Stimulated activated CD4-positive, alpha-beta T cell treated with anti-CD3 and anti-CD28 coated beads, Interleukin-15, amount 100 ng/mL, for 24 hours (primary cell): ENCODE measurements at regions not wholly inside any gene's neighbourhood (a gene's known extent, or its start where the extent isn't known, plus 50 kb on each side); places are given as distances from the start of the nearest gene placed in this dataset.
"Not testable (repeated sequence)": the region's sequence is repeated elsewhere in the genome, so short reads cannot be mapped to it uniquely, and the experiment has no call there.

Experiments
- DNase-seq: peaks from one replicate; pipeline ENCODE4 v3.0.0-alpha.2; 2020

GRCh38 chr11:23263466-23263865, 403.2 kb upstream of the CCDC179 start:
- DNase-seq: no peak

DNA sequence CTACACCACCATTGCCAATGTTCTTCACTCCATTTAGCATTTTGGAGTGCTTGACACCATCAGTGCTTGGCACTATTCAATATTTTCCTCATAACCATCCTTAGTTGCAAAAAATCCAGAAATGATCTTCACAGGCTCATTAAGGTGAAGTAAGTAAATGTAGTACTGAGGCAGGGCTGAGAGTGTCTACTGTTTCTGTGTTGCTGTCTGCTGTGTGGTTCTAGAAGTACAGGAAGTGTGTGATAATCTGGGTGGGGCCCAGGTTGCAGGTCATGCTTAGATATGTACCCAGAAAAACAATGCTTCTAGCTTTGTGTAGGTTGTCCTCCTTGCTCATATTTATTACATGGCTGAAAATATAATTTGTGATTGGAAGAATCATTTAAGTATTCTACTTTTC, 411.8 kb upstream of the CCDC179 start:
- DNase-seq: no peak

DNA sequence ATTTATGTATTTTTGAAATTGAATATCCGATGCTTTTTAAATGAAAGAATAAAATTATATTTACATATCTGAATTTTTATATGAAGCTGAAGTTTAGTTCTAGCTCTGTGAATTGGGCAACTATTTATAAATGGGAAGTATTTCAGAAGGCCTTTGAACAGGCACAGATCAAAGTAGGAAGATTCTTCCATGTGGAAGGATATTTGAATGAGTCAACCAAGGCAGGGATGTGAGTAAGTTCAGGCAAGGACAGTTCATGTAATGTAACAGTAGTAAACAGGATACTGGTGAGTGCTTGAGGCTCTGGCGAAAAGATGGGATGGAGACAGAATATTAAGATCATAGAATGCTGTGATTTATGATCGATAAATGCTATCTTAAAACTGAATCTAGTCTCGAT, 417.8 kb upstream of the CCDC179 start:
- no peak for DNase-seq

GRCh38 chr11:23280088-23280487, 419.8 kb upstream of the CCDC179 start:
- DNase-seq: no peak

GRCh38 chr11:23283666-23284065, 423.4 kb upstream of the CCDC179 start:
- DNase-seq: no peak

GRCh38 chr11:23284631-23285030, 424.4 kb upstream of the CCDC179 start:
- DNase-seq: no peak

- DNase-seq: no peak
Observed at GRCh38 chr11:23288003-23288783, 427.9 kb upstream of the CCDC179 start.

DNA sequence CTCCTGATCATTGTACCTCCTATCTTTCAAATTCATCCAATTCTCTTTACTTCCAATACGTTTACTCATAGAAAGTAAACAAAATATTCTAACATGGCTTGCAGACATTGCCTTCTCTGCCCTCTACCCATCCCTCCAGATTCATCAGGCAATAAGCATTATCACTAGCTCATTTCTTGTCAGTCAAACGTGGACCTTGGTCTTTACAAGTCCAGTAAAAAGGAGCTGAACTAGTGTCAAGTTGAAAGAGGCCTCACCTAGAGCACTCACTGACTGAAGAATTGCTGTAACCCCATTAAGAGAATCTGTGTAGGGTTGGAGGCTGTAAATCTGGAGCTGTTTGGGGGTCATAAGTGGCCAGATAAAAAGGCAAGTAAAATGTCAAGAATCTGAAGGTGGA, 435.0 kb upstream of the CCDC179 start:
- no peak for DNase-seq

GRCh38 chr11:23308041-23308440, 447.8 kb upstream of the CCDC179 start:
- DNase-seq: no peak

DNA sequence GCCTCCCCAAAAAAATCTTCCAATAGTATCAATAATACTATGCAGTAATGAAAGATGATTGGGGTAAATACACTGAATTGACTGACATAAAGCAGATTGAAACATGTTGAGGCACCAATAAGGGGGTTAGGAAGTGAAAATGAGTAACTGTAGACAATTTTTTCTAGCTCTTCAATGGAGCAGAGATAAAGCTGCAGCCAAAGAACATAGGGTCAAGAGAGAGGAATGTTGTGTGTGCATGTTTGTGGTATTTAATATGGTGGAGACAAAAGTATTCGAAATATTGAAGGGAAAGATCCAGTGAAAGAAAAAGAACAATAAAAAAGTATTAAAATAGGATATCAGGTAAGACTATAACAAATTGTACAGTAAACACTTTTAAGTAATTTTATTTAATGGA, 450.0 kb upstream of the CCDC179 start:
- no peak for DNase-seq

- DNase-seq: no peak
Observed at GRCh38 chr11:23311986-23312940, 452.0 kb upstream of the CCDC179 start.

DNA sequence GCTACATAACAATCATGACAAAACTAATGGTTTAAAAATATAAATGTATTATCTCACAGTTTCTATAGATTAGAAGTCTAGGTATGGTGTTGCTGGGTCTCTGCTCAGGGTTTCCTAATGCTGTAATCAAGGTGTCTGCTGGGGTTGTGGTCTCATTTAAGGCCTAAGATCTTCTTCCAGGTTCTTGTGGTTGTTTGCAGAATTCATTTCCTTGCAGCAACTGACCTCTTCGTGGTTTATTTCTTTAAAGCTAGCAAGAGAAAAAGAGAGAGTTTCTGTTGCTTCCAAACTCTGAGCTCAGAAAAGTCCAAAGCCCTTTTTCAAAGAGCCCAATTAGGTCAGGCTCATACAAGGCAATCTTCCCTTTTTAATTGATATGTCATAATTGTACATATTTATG, 452.7 kb upstream of the CCDC179 start:
- no peak for DNase-seq

DNA sequence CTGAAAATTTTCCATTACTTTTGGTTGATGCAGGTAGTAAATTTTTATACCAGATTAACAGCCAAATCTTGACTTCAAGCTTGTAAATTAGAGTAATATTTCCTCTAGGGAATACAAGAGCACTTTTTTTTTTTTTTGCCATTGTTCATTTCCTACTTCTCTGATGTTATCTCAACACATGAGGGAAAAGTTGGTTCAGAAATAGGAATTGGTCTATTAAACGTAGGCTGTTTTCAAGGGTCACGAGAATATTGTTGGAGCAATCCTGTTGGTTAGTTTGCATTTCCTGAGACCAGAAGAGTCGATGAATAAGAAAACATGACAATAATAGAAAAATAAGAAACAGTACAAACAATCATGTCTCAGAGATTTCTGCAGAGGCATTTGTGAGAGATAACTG, 453.9 kb upstream of the CCDC179 start:
- DNase-seq: no peak

DNA sequence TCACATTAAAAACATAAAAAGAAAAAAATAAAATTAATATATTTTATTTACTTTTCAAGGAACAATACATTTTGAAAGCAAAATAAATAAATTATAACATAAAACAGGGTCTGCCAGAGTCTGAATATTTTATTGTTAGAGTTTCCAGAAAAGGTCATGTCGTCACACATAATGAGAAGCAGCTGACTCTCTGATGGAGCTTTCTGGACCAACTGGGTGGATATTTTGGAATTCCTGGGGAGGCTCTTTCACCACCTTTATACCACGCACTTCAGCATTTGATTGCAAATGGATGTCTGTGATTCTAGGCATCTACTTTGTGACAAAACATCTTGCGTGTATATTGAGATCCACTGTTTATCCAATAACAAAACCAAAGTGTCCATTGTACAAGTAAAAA, 455.0 kb upstream of the CCDC179 start:
- DNase-seq: no peak

- DNase-seq: no peak
Observed at GRCh38 chr11:23317816-23318215, 457.5 kb upstream of the CCDC179 start.

- DNase-seq: no peak
Observed at GRCh38 chr11:23318670-23319069, 458.4 kb upstream of the CCDC179 start.

- DNase-seq: no peak
Observed at GRCh38 chr11:23320131-23320530, 459.9 kb upstream of the CCDC179 start.

GRCh38 chr11:23335586-23335985, 475.3 kb upstream of the CCDC179 start:
- not testable (repeated sequence) for DNase-seq

GRCh38 chr11:23336961-23337360, 476.7 kb upstream of the CCDC179 start:
- DNase-seq: no peak

GRCh38 chr11:23353611-23354010, 493.3 kb upstream of the CCDC179 start:
- DNase-seq: no peak

GRCh38 chr11:23359297-23359696, 499.0 kb upstream of the CCDC179 start:
- no peak for DNase-seq

- DNase-seq: no peak
Observed at GRCh38 chr11:23364076-23364475, 503.8 kb upstream of the CCDC179 start.

- DNase-seq: no peak
Observed at GRCh38 chr11:23370580-23371275, 510.5 kb upstream of the CCDC179 start.
